Pancreas (tissue), 10 donors: ENCODE measurements at regions not wholly inside any gene's neighbourhood (a gene's known extent, or its start where the extent isn't known, plus 50 kb on each side); places are given as distances from the start of the nearest gene placed in this dataset.

Experiments used
- ATAC-seq, 4 donors: fragments of 200-7000 bp; cut with Tn5 transposase; one replicate each; pipeline versions ENCODE4 v1.8.0 to v1.9.1; 2020; ENCODE audit warnings: mild to moderate bottlenecking in 4 of 4, moderate library complexity in 4 of 4
- DNase-seq, 6 donors: peaks; one replicate each; pipeline ENCODE4 v3.0.0-alpha.2; 2020
- FAIRE-seq: peaks from 2 replicates; lab custom pipeline; 2012; peaks lifted over from hg19 to GRCh38; lab: Jason Lieb, UNC
- H3K27ac ChIP-seq, 4 donors: fragments of 200-600 bp; sonication (generic); 1 replicate in 3 of 4; 2 replicates in 1 of 4; pipeline versions ENCODE4 v1.5.0 to v1.8.0; 2020
- H3K27me3 ChIP-seq, 4 donors: fragments of 200-600 bp; one replicate each; pipeline ENCODE4 v1.8.0; 2021
- H3K36me3 ChIP-seq, 3 donors: fragments of 200-600 bp; sonication (generic) in 1 of 3; one replicate each; pipeline versions ENCODE4 v1.5.0 to v1.8.0; 2020 to 2021
- H3K4me1 ChIP-seq, 3 donors: fragments of 200-600 bp; one replicate each; pipeline ENCODE4 v1.8.0; 2021
- H3K4me3 ChIP-seq, 4 donors: fragments of 200-600 bp; sonication (generic) in 2 of 4; one replicate each; pipeline versions ENCODE4 v1.5.0 to v1.8.0; 2020 to 2021
- H3K9me3 ChIP-seq, 4 donors: fragments of 200-600 bp; one replicate each; pipeline ENCODE4 v1.8.0; 2021
- WGBS, 2 donors: extraction: QIAGEN DNeasy Blood & Tissue Kit; methylation state at CpG; one replicate each; pipeline ENCODE4 v1.1.7; 2013; 5-methylcytosine and 5-hydroxymethylcytosine counted together
- intact Hi-C, 3 donors: fragments of 100-400 bp; cut with DNase I; formaldehyde crosslinking; loops; one replicate each; pipeline versions ENCODE4 v1.11.1 to v1.14.2; 2022
- TF ChIP-seq, protein P1 (sequence below), 4 donors: fragments of 200-600 bp; sonication (generic) in 3 of 4; IDR thresholded peaks; one replicate each; pipeline versions ENCODE4 v1.5.0 to v1.8.0; 2021; ENCODE audit warnings: antibody characterized with exemption in 4 of 4
- donor health status: healthy with polysubstance abuse.
- donor health status: DM: no; HTN: no; CAD: no; lungs with moderate emphysema.
- donor health status: DM: no; HTN: no; CAD: no.
- donor health status: control.
- donor health status: control.
- donor health status: Bipolar disorder and iron deficiency.
- donor health status: DM: yes; HTN: yes; CAD: no.
- donor health status: DM: no; HTN: no; CAD: no.
- donor health status: DM: no; HTN: no; CAD: no.
- donor health status: DM: yes; HTN: yes; CAD: no.

DNA sequence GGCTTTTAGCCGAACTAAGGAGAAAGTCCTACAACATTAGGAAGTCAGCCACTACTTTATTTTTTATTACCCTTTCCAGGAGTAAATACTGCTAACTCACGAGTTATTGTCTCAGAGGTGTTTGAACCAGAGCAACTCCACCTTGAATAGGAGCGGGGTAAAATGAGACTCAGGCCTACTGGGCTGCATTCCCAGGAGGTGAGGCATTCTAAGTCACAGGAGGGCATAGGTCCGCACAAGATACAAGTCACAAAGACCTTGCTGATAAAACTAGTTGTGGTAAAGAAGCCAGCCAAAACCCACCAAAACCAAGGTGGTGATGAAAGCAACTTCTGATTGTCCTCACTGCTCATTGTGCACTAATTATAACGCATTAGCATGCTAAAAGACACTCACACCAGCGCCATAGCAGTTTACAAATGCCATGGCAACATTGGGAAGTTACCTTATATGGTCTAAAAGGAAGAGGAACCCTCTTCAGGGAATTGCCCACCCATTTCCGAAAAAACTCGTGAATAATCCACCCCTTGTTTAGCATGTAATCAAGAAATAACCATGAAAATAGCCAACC is 555.9 kb downstream of the IGSF11 start:
- TF ChIP-seq, protein P1, sequence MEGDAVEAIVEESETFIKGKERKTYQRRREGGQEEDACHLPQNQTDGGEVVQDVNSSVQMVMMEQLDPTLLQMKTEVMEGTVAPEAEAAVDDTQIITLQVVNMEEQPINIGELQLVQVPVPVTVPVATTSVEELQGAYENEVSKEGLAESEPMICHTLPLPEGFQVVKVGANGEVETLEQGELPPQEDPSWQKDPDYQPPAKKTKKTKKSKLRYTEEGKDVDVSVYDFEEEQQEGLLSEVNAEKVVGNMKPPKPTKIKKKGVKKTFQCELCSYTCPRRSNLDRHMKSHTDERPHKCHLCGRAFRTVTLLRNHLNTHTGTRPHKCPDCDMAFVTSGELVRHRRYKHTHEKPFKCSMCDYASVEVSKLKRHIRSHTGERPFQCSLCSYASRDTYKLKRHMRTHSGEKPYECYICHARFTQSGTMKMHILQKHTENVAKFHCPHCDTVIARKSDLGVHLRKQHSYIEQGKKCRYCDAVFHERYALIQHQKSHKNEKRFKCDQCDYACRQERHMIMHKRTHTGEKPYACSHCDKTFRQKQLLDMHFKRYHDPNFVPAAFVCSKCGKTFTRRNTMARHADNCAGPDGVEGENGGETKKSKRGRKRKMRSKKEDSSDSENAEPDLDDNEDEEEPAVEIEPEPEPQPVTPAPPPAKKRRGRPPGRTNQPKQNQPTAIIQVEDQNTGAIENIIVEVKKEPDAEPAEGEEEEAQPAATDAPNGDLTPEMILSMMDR (IDR thresholded peaks at IDR 0.05), result no peak
- 54 to 59% methylated on average over 8 of the region's 8 CpGs for WGBS, 2 donors
- Histone ChIP-seq H3K27ac (no peak overlapping the region), H3K27me3 (peaks cover 0 to 3% (median 0%) of the 10 kb centered on the region in 4 donors), H3K4me3 (no peak overlapping the region), H3K9me3 (no peaks in the 10 kb centered on the region), H3K4me1 (no peaks in the 10 kb centered on the region), H3K36me3 (no peaks in the 10 kb centered on the region)
- no peak for ATAC-seq
- no peak for FAIRE-seq
- intact Hi-C loops, result no loop called here
- DNase-seq, result no peak

DNA sequence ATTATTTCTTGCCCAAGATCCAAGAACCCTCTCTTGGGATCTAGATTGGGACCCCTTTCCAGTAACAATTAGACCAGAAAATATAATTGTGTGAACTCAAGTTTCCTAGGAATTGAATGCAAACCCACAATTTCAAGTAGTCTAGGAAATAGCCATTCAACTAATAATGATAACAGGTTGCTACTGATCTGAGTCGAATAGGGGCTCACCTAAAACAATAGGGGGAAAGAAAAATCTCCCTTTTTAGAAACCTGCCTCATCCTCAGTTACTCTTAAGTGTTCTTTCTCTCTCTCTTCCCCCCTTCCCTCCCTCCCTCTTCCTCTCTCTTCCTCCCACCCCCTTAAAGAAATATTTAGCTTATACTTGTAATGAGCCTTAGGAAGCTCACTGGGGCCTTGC is 555.3 kb downstream of the IGSF11 start:
- H3K4me1 ChIP-seq, result no peaks in the 10 kb centered on the region
- H3K27ac ChIP-seq, result no peak overlapping the region
- TF ChIP-seq, protein P1 (IDR thresholded peaks at IDR 0.05), result no peak
- H3K4me3 ChIP-seq, result no peak overlapping the region
- intact Hi-C loops, result no loop called here
- no peaks in the 10 kb centered on the region for H3K36me3 ChIP-seq
- no peak for FAIRE-seq
- no peak for DNase-seq
- ATAC-seq, result no peak
- H3K9me3 ChIP-seq, result no peaks in the 10 kb centered on the region
- H3K27me3 ChIP-seq, result peaks cover 0 to 3% (median 0%) of the 10 kb centered on the region in 4 donors
- WGBS, 2 donors, result 52 to 56% methylated on average over 1 of the region's 1 CpG

GRCh38 chr3:118480101-118480860 is 554.4 kb downstream of the IGSF11 start:
- Histone ChIP-seq H3K9me3 (no peaks in the 10 kb centered on the region), H3K27me3 (peaks cover 0 to 3% (median 0%) of the 10 kb centered on the region in 4 donors), H3K4me1 (no peaks in the 10 kb centered on the region), H3K4me3 (no peak overlapping the region), H3K36me3 (no peaks in the 10 kb centered on the region), H3K27ac (no peak overlapping the region)
- TF ChIP-seq, protein P1 (IDR thresholded peaks at IDR 0.05), result no peak
- DNase-seq, result no peak
- intact Hi-C loops, result no loop called here
- WGBS, 2 donors, result 41 to 49% methylated on average over 4 of the region's 4 CpGs
- no peak for ATAC-seq
- no peak for FAIRE-seq

DNA sequence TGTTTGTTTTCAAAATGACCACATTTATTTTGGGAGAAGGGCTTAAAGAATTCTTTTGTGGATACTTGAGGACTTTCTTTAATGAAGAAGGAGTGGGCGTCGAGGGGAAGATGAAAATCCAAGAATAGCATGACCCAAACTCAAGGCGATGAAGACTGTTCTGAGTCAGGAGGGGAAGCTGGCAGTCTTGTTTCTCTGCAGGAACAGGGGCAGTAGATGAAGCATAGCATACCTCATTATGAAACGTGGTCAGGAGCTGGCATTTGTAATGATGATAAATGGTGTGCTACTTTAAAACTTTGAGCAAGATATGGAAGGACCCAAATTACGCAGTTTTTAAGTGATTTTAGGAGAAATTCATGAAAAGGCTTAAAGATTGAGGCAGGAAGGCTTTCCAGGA is 549.0 kb downstream of the IGSF11 start:
- TF ChIP-seq, protein P1 (IDR thresholded peaks at IDR 0.05), result no peak
- Histone ChIP-seq H3K36me3 (no peaks in the 10 kb centered on the region), H3K4me1 (no peaks in the 10 kb centered on the region), H3K9me3 (no peaks in the 10 kb centered on the region), H3K27ac (no peak overlapping the region), H3K4me3 (no peak overlapping the region), H3K27me3 (peaks cover 0 to 3% (median 0%) of the 10 kb centered on the region in 4 donors)
- DNase-seq (no peak), ATAC-seq (no peak), FAIRE-seq (no peak)
- intact Hi-C loops, result no loop called here
- WGBS, 2 donors, result 60 to 67% methylated on average over 5 of the region's 5 CpGs

GRCh38 chr3:118487734-118488133 is 546.9 kb downstream of the IGSF11 start:
- H3K27ac ChIP-seq, result no peak overlapping the region
- H3K4me3 ChIP-seq, result no peak overlapping the region
- no peaks in the 10 kb centered on the region for H3K4me1 ChIP-seq
- intact Hi-C loops, result no loop called here
- DNase-seq (no peak), ATAC-seq (no peak), FAIRE-seq (no peak)
- no peaks in the 10 kb centered on the region for H3K9me3 ChIP-seq
- 50 to 68% methylated on average over 2 of the region's 2 CpGs for WGBS, 2 donors
- TF ChIP-seq, protein P1 (IDR thresholded peaks at IDR 0.05), result no peak
- no peaks in the 10 kb centered on the region for H3K27me3 ChIP-seq
- H3K36me3 ChIP-seq, result no peaks in the 10 kb centered on the region
